ENCODE measurements at regions not wholly inside any gene's neighbourhood (a gene's known extent, or its start where the extent isn't known, plus 50 kb on each side); places are given as distances from the start of the nearest gene placed in this dataset.

- TF ChIP-seq, protein P1, sequence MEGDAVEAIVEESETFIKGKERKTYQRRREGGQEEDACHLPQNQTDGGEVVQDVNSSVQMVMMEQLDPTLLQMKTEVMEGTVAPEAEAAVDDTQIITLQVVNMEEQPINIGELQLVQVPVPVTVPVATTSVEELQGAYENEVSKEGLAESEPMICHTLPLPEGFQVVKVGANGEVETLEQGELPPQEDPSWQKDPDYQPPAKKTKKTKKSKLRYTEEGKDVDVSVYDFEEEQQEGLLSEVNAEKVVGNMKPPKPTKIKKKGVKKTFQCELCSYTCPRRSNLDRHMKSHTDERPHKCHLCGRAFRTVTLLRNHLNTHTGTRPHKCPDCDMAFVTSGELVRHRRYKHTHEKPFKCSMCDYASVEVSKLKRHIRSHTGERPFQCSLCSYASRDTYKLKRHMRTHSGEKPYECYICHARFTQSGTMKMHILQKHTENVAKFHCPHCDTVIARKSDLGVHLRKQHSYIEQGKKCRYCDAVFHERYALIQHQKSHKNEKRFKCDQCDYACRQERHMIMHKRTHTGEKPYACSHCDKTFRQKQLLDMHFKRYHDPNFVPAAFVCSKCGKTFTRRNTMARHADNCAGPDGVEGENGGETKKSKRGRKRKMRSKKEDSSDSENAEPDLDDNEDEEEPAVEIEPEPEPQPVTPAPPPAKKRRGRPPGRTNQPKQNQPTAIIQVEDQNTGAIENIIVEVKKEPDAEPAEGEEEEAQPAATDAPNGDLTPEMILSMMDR (IDR thresholded peaks at IDR 0.05) = no peak
- TF ChIP-seq POLR2AphosphoS5 (IDR thresholded peaks at IDR 0.05) (no peak), POLR2A (IDR thresholded peaks at IDR 0.05) (no peak)
Measured at GRCh38 chr3:89057398-89057797, 50.0 kb upstream of the EPHA3 start.

All from breast epithelium (tissue), 3 donors.